Lung (tissue), 11 donors: ENCODE measurements at regions not wholly inside any gene's neighbourhood (a gene's known extent, or its start where the extent isn't known, plus 50 kb on each side); places are given as distances from the start of the nearest gene placed in this dataset.

Experiments
- ATAC-seq: fragments of 200-7000 bp; cut with Tn5 transposase; one replicate; pipeline ENCODE4 v1.9.1; 2020; ENCODE audit warnings: moderate number of reproducible peaks; ENCODE audit not compliant: insufficient read depth, low FRiP score
- DNase-seq, 3 donors: peaks; one replicate each; pipeline ENCODE4 v3.0.0-alpha.2; 2013 to 2017
- H3K27ac ChIP-seq, 2 donors: one replicate each; pipeline ENCODE4 v1.5.1; 2013; ENCODE audit warnings: mild to moderate bottlenecking in 2 of 2, moderate library complexity in 2 of 2, control low read depth in 1 of 2, inconsistent platforms in 1 of 2, low read depth in 1 of 2, low read length in 1 of 2
- H3K27me3 ChIP-seq, 3 donors: one replicate each; pipeline ENCODE4 v1.5.1; 2013; ENCODE audit warnings: low read length in 2 of 3; ENCODE audit not compliant: control insufficient read depth in 3 of 3, insufficient read depth in 3 of 3
- H3K36me3 ChIP-seq, 4 donors: one replicate each; pipeline ENCODE4 v1.5.1; 2013; ENCODE audit warnings: low read length in 4 of 4, mild to moderate bottlenecking in 1 of 4, moderate library complexity in 1 of 4; ENCODE audit not compliant: control insufficient read depth in 4 of 4, insufficient read depth in 4 of 4
- H3K4me1 ChIP-seq, 5 donors: one replicate each; pipeline ENCODE4 v1.5.1; 2013; ENCODE audit warnings: low read length in 5 of 5, mild to moderate bottlenecking in 2 of 5, moderate library complexity in 1 of 5; ENCODE audit not compliant: control insufficient read depth in 5 of 5, insufficient read depth in 5 of 5
- H3K4me3 ChIP-seq: one replicate; pipeline ENCODE4 v1.5.1; 2013; ENCODE audit warnings: mild to moderate bottlenecking, control low read depth, moderate library complexity
- H3K9ac ChIP-seq, 2 donors: one replicate each; pipeline ENCODE4 v1.5.1; 2013; ENCODE audit warnings: low read length in 2 of 2, control low read depth in 1 of 2; ENCODE audit not compliant: insufficient read depth in 1 of 2
- H3K9me3 ChIP-seq, 4 donors: one replicate each; pipeline ENCODE4 v1.5.1; 2013; ENCODE audit warnings: low read length in 3 of 4, mild to moderate bottlenecking in 1 of 4, moderate library complexity in 1 of 4; ENCODE audit not compliant: control insufficient read depth in 4 of 4, insufficient read depth in 3 of 4
- CTCF ChIP-seq: IDR thresholded peaks from 2 replicates; pipeline ENCODE4 v1.5.1; 2012; ENCODE audit warnings: mild to moderate bottlenecking; ENCODE audit errors: control extremely low read depth, extremely low read depth
- WGBS, 2 donors: extraction: QIAGEN DNeasy Blood & Tissue Kit; methylation state at CpG; one replicate each; pipeline ENCODE4 v1.1.7; 2013; 5-methylcytosine and 5-hydroxymethylcytosine counted together
- donor health status: control.
- donor health status: control.
- donor health status: Bipolar disorder and iron deficiency.
- donor health status: healthy.
- donor health status: DM: yes; HTN: yes; CAD: no.

- no peak for DNase-seq
- WGBS, 2 donors: 84 to 93% methylated on average over 7 of the region's 7 CpGs
- Histone ChIP-seq H3K27me3 (no peaks in the 10 kb centered on the region), H3K9ac (no peak overlapping the region), H3K27ac (no peak overlapping the region), H3K4me1 (no peaks in the 10 kb centered on the region), H3K36me3 (no peaks in the 10 kb centered on the region), H3K4me3 (no peak overlapping the region), H3K9me3 (peaks cover 0 to 5% (median 0%) of the 10 kb centered on the region in 4 donors)
- no peak for TF ChIP-seq CTCF
- no peak for ATAC-seq
Observed at GRCh38 chrX:33817266-33817665, 314.8 kb downstream of the FAM47A start.

GRCh38 chrX:33808636-33809035, 323.5 kb downstream of the FAM47A start:
- H3K4me1 ChIP-seq: no peaks in the 10 kb centered on the region
- no peak overlapping the region for H3K9ac ChIP-seq
- ATAC-seq (no peak), DNase-seq (no peak)
- no peaks in the 10 kb centered on the region for H3K27me3 ChIP-seq
- TF ChIP-seq CTCF: no peak
- H3K4me3 ChIP-seq: no peak overlapping the region
- WGBS, 2 donors: 60 to 76% methylated on average over 5 of the region's 5 CpGs
- no peaks in the 10 kb centered on the region for H3K36me3 ChIP-seq
- H3K9me3 ChIP-seq: peaks cover 0 to 4% (median 0%) of the 10 kb centered on the region in 4 donors
- no peak overlapping the region for H3K27ac ChIP-seq

GRCh38 chrX:33784548-33784947, 347.6 kb downstream of the FAM47A start:
- Histone ChIP-seq H3K9me3 (no peaks in the 10 kb centered on the region), H3K27me3 (peaks cover 0 to 3% (median 2%) of the 10 kb centered on the region in 3 donors), H3K4me3 (no peak overlapping the region), H3K9ac (no peak overlapping the region), H3K27ac (no peak overlapping the region), H3K4me1 (no peaks in the 10 kb centered on the region), H3K36me3 (no peaks in the 10 kb centered on the region)
- ATAC-seq: no peak
- TF ChIP-seq CTCF: no peak
- no peak for DNase-seq

GRCh38 chrX:33741807-33742206, 390.3 kb downstream of the FAM47A start:
- peaks cover 0 to 4% (median 0%) of the 10 kb centered on the region in 4 donors for H3K9me3 ChIP-seq
- DNase-seq (no peak), ATAC-seq (no peak)
- no peak overlapping the region for H3K27ac ChIP-seq
- TF ChIP-seq CTCF: no peak
- H3K9ac ChIP-seq: no peak overlapping the region
- 74 to 88% methylated on average over 11 of the region's 11 CpGs for WGBS, 2 donors
- no peaks in the 10 kb centered on the region for H3K4me1 ChIP-seq
- no peak overlapping the region for H3K4me3 ChIP-seq
- no peaks in the 10 kb centered on the region for H3K27me3 ChIP-seq
- no peaks in the 10 kb centered on the region for H3K36me3 ChIP-seq
